Mesothelial cell of epicardium (in vitro differentiated cells): ENCODE measurements at regions not wholly inside any gene's neighbourhood (a gene's known extent, or its start where the extent isn't known, plus 50 kb on each side); places are given as distances from the start of the nearest gene placed in this dataset.

ENCODE experiments used
- DNase-seq, 2 experiments: peaks; one replicate each; pipeline ENCODE4 v3.0.0; 2021; ENCODE audit warnings: low spot score in 2 of 2; ENCODE audit not compliant: unreplicated experiment in 2 of 2
- H3K27ac Mint-ChIP-seq: 2 replicates; pipeline ENCODE4 v1.8.0; 2021; ENCODE audit warnings: mixed read lengths
- H3K27me3 Mint-ChIP-seq: 2 replicates; pipeline ENCODE4 v1.8.0; 2021; ENCODE audit warnings: low read depth, mixed read lengths
- H3K36me3 Mint-ChIP-seq: 2 replicates; pipeline ENCODE4 v1.8.0; 2021; ENCODE audit warnings: mixed read lengths
- H3K4me1 Mint-ChIP-seq: 2 replicates; pipeline ENCODE4 v1.8.0; 2021; ENCODE audit warnings: mixed read lengths
- H3K4me3 Mint-ChIP-seq: 2 replicates; pipeline ENCODE4 v1.8.0; 2021; ENCODE audit warnings: mild to moderate bottlenecking, moderate library complexity, mixed read lengths
- H3K9me3 Mint-ChIP-seq: 2 replicates; pipeline ENCODE4 v1.8.0; 2021; ENCODE audit warnings: mixed read lengths
- TF ChIP-seq, protein P1 (sequence below): fragments of 200-600 bp; sonication (generic); IDR thresholded peaks from one replicate; pipeline ENCODE4 v1.5.0; 2021; ENCODE audit warnings: antibody characterized with exemption; ENCODE audit not compliant: unreplicated experiment

- TF ChIP-seq, protein P1, sequence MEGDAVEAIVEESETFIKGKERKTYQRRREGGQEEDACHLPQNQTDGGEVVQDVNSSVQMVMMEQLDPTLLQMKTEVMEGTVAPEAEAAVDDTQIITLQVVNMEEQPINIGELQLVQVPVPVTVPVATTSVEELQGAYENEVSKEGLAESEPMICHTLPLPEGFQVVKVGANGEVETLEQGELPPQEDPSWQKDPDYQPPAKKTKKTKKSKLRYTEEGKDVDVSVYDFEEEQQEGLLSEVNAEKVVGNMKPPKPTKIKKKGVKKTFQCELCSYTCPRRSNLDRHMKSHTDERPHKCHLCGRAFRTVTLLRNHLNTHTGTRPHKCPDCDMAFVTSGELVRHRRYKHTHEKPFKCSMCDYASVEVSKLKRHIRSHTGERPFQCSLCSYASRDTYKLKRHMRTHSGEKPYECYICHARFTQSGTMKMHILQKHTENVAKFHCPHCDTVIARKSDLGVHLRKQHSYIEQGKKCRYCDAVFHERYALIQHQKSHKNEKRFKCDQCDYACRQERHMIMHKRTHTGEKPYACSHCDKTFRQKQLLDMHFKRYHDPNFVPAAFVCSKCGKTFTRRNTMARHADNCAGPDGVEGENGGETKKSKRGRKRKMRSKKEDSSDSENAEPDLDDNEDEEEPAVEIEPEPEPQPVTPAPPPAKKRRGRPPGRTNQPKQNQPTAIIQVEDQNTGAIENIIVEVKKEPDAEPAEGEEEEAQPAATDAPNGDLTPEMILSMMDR, result no peak
- H3K4me3 Mint-ChIP-seq, result no peak overlapping the region
- no peak overlapping the region for H3K27ac Mint-ChIP-seq
- H3K9me3 Mint-ChIP-seq, result no peaks in the 10 kb centered on the region
- no peaks in the 10 kb centered on the region for H3K27me3 Mint-ChIP-seq
- H3K4me1 Mint-ChIP-seq, result peaks cover 2% of the 10 kb centered on the region
- H3K36me3 Mint-ChIP-seq, result no peaks in the 10 kb centered on the region
- no peak for DNase-seq
These were observed 161.7 kb upstream of the FN1 start for GRCh38 chr2:215597577-215597976.

DNA sequence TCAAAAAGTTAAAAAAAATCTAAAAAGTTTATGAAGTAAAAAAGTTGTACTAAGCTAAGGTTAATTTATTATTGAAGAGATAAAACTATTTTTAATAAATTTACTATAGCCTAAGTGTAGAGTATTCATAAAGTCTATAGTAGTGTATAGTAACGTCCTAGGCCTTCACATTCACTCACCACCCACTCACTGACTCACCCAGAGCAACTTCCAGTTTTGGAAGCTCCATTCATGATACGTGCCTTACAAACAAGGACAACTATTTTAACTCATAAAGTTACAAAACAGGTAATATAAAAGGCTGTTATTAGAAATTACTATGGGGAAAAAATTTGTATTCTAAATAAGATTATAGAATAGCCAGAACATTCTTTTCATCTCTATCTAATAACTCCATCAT is 158.9 kb upstream of the FN1 start:
- no peak overlapping the region for H3K27ac Mint-ChIP-seq
- H3K36me3 Mint-ChIP-seq, result no peaks in the 10 kb centered on the region
- H3K9me3 Mint-ChIP-seq, result no peaks in the 10 kb centered on the region
- TF ChIP-seq, protein P1, result no peak
- no peak overlapping the region for H3K4me3 Mint-ChIP-seq
- no peak for DNase-seq
- no peaks in the 10 kb centered on the region for H3K27me3 Mint-ChIP-seq
- no peaks in the 10 kb centered on the region for H3K4me1 Mint-ChIP-seq

- no peak for DNase-seq
- TF ChIP-seq, protein P1, result no peak
- Mint-ChIP-seq H3K27me3 (no peaks in the 10 kb centered on the region), H3K9me3 (peaks cover 3% of the 10 kb centered on the region), H3K4me1 (no peaks in the 10 kb centered on the region), H3K36me3 (no peaks in the 10 kb centered on the region), H3K4me3 (no peak overlapping the region), H3K27ac (no peak overlapping the region)
These were observed 154.3 kb upstream of the FN1 start for GRCh38 chr2:215590010-215590745.

- TF ChIP-seq, protein P1, result no peak
- Mint-ChIP-seq H3K27me3 (no peaks in the 10 kb centered on the region), H3K4me1 (peaks cover 4% of the 10 kb centered on the region), H3K36me3 (no peaks in the 10 kb centered on the region), H3K4me3 (no peak overlapping the region), H3K27ac (no peak overlapping the region), H3K9me3 (peaks cover 3% of the 10 kb centered on the region)
- DNase-seq, result no peak
These were observed 148.0 kb upstream of the FN1 start for GRCh38 chr2:215583881-215584280.

DNA sequence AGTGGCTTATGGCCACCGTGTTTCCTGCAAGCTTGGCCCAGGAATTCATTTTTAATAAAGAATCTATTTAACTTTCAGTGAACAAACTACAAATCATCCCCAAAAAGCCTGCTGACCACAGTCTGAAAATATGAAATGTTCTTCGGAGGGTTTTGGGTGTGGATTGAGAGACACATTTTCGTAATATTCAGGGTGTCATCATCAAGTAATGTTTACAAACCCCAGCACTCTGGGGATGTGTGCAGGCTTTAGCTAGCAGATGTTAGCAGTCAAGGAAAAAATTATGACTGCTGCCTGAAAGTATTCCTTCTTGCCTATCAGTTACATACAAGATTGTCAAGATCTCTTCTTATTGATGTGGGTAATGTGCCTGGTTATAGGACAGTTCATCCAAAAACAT is 143.9 kb upstream of the FN1 start:
- DNase-seq, result no peak
- TF ChIP-seq, protein P1, result no peak
- Mint-ChIP-seq H3K9me3 (no peaks in the 10 kb centered on the region), H3K4me1 (peaks cover 4% of the 10 kb centered on the region), H3K27ac (no peak overlapping the region), H3K36me3 (no peaks in the 10 kb centered on the region), H3K4me3 (no peak overlapping the region), H3K27me3 (no peaks in the 10 kb centered on the region)
